D721Med (cell line): ENCODE measurements at regions not wholly inside any gene's neighbourhood (a gene's known extent, or its start where the extent isn't known, plus 50 kb on each side); places are given as distances from the start of the nearest gene placed in this dataset.
"Not testable (repeated sequence)": the region's sequence is repeated elsewhere in the genome, so short reads cannot be mapped to it uniquely, and the experiment has no call there.

Experiments used
- DNase-seq: peaks from one replicate; pipeline ENCODE4 v3.0.0; 2011; ENCODE audit warnings: low spot score; ENCODE audit not compliant: insufficient read length
- FAIRE-seq: peaks from 2 replicates; lab custom pipeline; 2011; peaks lifted over from hg19 to GRCh38; lab: Jason Lieb, UNC
- CTCF ChIP-seq: IDR thresholded peaks from 2 replicates; pipeline ENCODE4 v1.5.1; 2012; ENCODE audit warnings: mild to moderate bottlenecking, control low read depth; ENCODE audit not compliant: insufficient read depth; ENCODE audit errors: missing control alignments

DNA sequence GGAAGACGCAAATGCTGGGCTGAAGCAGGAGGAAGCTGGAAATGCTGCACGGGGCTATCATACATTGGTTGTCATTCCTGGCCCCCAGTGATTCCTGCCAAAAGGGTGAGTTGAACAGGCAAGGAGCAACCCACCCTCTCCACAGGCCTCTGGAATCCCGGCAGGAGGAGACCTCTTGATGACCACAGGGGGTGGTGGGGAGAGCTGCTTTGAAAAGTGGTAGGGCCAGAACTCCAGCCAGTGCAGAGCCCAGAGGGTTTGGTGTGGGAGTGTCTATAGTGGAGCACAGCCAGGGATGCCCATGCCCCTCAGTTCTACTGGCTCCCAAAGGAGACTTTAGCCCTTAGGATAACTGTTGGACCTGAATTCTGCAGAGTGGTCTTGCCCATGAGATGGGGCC, 89.2 kb downstream of the SAMD9 start:
- no peak for TF ChIP-seq CTCF
- FAIRE-seq (no peak), DNase-seq (no peak)

GRCh38 chr7:93027044-93027443, 90.7 kb downstream of the SAMD9 start:
- no peak for TF ChIP-seq CTCF
- FAIRE-seq (no peak), DNase-seq (no peak)

DNA sequence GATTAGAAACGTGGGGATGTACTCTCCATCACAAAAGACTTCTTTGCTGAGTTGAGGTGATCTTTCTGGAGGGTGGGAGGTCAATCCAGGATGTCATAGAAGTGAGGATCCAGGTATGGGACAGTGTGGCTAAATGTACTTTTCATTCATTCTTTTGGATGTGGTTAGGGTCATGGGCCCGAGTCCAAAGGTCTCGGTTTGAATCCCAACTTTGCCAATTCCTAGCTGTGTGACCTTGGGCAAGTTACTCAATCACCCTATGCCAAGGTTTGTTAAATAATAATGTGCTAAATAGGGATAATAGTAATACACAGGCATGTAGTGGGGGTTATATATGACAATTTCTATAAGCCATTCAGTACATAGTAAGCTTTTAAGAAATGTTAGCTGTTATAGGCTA, 91.4 kb downstream of the SAMD9 start:
- DNase-seq (no peak), FAIRE-seq (no peak)
- TF ChIP-seq CTCF = no peak

- TF ChIP-seq CTCF = no peak
Measured at GRCh38 chr7:93025389-93025788, 92.4 kb downstream of the SAMD9 start.

GRCh38 chr7:93022931-93023478, 94.8 kb downstream of the SAMD9 start:
- not testable (repeated sequence) for FAIRE-seq, DNase-seq

More at GRCh38 chr7:93025389-93025788, 92.4 kb downstream of the SAMD9 start:
- no peak for FAIRE-seq
- no peak for DNase-seq

DNA sequence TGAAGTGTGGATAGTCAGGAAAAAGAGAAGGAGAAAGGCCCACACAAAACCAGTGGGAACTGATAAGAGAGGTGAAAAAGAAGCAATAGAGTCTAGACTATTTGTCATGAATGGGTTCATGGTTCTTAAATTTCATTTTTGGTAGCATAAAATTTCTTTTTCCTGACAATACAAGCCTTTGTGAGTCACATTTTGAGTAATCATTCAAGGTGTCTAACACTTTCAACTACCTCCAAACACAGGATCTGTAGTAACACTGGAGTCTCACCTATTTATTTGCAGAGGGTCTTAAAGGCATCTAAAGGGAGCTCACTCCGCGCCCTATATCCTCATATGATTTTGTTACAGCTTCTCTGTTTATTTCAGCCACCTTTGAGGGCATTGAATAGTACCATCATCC, 96.0 kb downstream of the SAMD9 start:
- DNase-seq (no peak), FAIRE-seq (no peak)
- no peak for TF ChIP-seq CTCF

- no peak for TF ChIP-seq CTCF
- DNase-seq (no peak), FAIRE-seq (no peak)
Measured at GRCh38 chr7:93018716-93019115, 99.1 kb downstream of the SAMD9 start.
